ENCODE measurements at regions not wholly inside any gene's neighbourhood (a gene's known extent, or its start where the extent isn't known, plus 50 kb on each side); places are given as distances from the start of the nearest gene placed in this dataset.

DNA sequence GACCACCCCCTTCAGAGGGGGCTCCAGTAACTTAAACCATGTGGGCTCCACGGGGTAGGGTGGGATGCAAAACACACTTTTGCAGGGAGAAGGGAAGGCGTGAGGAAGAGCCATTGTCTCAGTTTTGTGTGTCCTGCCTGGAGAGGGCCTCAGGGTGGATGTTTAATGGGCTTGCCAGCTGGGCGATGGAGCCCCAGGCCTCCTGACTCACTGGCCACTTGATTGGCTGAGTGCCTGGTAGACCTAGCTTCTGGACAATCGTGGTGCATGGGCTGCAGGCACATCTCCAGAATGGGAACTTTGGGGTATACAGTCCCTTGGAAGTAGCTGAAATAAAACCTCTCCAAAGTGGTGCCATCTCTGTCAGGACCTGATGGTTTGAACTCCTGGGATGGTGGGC is 118.3 kb upstream of the MRPS22 start:
- Histone ChIP-seq H3K4me1 (replicated peaks in 1 of 2; ENCODE audit: control insufficient read depth in 2 of 2, insufficient read depth in 2 of 2, low read length in 2 of 2) (peaks cover 11 to 15% of the 10 kb centered on the region in 2 experiments; a peak in 3 of 5 replicates), H3K27me3 (ENCODE audit: control insufficient read depth in 2 of 2, insufficient read depth in 2 of 2, low read length in 2 of 2) (no peaks in the 10 kb centered on the region), H3K4me3 (no peak overlapping the region), H3K4me2 (ENCODE audit: insufficient read depth, low read length) (no peak overlapping the region), H2AFZ (ENCODE audit: low read depth, low read length) (no peak overlapping the region), H3K36me3 (ENCODE audit: control insufficient read depth, insufficient read depth, low read length) (no peaks in the 10 kb centered on the region), H3K27ac (ENCODE audit: extremely low read depth, low read depth, low read length) (no peak overlapping the region), H3K9me3 (replicated peaks; ENCODE audit: control insufficient read depth, insufficient read depth, low read depth, low read length) (no peaks in the 10 kb centered on the region), H4K20me1 (replicated peaks; ENCODE audit: control insufficient read depth, insufficient read depth, low read length) (no peaks in the 10 kb centered on the region), H3K9me1 (ENCODE audit: control insufficient read depth, insufficient read depth, low read length) (no peaks in the 10 kb centered on the region), H3K9ac (ENCODE audit: insufficient read depth in 1 of 2, low read depth in 2 of 2, low read length in 2 of 2) (no peak overlapping the region), H3K79me2 (ENCODE audit: control insufficient read depth, insufficient read depth, low read length) (no peaks in the 10 kb centered on the region)
- 22% methylated on average over 3 of the region's 4 CpGs for WGBS (ENCODE audit: insufficient coverage, low coverage, missing lambda C conversion rate)
- in situ Hi-C loops (cut with MboI) (no loop called here), intact Hi-C loops (cut with micrococcal nuclease) (loop anchor here (10.0 kb wide), 1 partner anchor 99 kb away; no protein-coding TSS in a partner anchor)
- no peak for ATAC-seq
- BruUV-seq (replicated peaks) = no TSS peak
- POLR2A ChIA-PET = no interaction called here
- no peak for FAIRE-seq
- CTCF ChIA-PET (ENCODE audit: low intra/inter-chr PET ratio) = no interaction called here
- TF ChIP-seq SNAPC5 (CRISPR knock-in tag; IDR thresholded peaks at IDR 0.05) = no peak
- DNase-seq (ENCODE audit: extremely low read depth in 1 of 4, low spot score in 3 of 4) = no peak

- in situ Hi-C loops (cut with MboI) = no loop called here
- DNase-seq (ENCODE audit: extremely low read depth in 1 of 4, low spot score in 3 of 4) (no peak), FAIRE-seq (no peak), ATAC-seq (no peak)
- BruUV-seq (replicated peaks) = no TSS peak
- no peak overlapping the region for H3K27ac ChIP-seq (ENCODE audit: extremely low read depth, low read depth, low read length)
- no peaks in the 10 kb centered on the region for H3K79me2 ChIP-seq (ENCODE audit: control insufficient read depth, insufficient read depth, low read length)
- ChIA-PET POLR2A (no interaction called here), CTCF (ENCODE audit: low intra/inter-chr PET ratio) (no interaction called here)
- intact Hi-C loops (cut with micrococcal nuclease) = loop anchor here (10.0 kb wide), 1 partner anchor 98 kb away; no protein-coding TSS in a partner anchor
- H3K9ac ChIP-seq (ENCODE audit: insufficient read depth in 1 of 2, low read depth in 2 of 2, low read length in 2 of 2) = no peak overlapping the region
- H3K4me3 ChIP-seq = no peak overlapping the region
- no peaks in the 10 kb centered on the region for H3K9me3 ChIP-seq (replicated peaks; ENCODE audit: control insufficient read depth, insufficient read depth, low read depth, low read length)
- H3K4me2 ChIP-seq (ENCODE audit: insufficient read depth, low read length) = no peak overlapping the region
- H2AFZ ChIP-seq (ENCODE audit: low read depth, low read length) = no peak overlapping the region
- WGBS (ENCODE audit: insufficient coverage, low coverage, missing lambda C conversion rate) = 47% methylated on average over 3 of the region's 3 CpGs
- no peaks in the 10 kb centered on the region for H3K9me1 ChIP-seq (ENCODE audit: control insufficient read depth, insufficient read depth, low read length)
- H3K4me1 ChIP-seq (replicated peaks in 1 of 2; ENCODE audit: control insufficient read depth in 2 of 2, insufficient read depth in 2 of 2, low read length in 2 of 2) = peaks cover 6 to 7% of the 10 kb centered on the region in 2 experiments; a peak in 3 of 5 replicates
- no peaks in the 10 kb centered on the region for H3K27me3 ChIP-seq (ENCODE audit: control insufficient read depth in 2 of 2, insufficient read depth in 2 of 2, low read length in 2 of 2)
- no peaks in the 10 kb centered on the region for H4K20me1 ChIP-seq (replicated peaks; ENCODE audit: control insufficient read depth, insufficient read depth, low read length)
- no peaks in the 10 kb centered on the region for H3K36me3 ChIP-seq (ENCODE audit: control insufficient read depth, insufficient read depth, low read length)
- TF ChIP-seq BRD4 (IDR thresholded peaks at IDR 0.05) = no peak
- TF ChIP-seq KLF10 (CRISPR knock-in tag; IDR thresholded peaks at IDR 0.05) = no peak
- TF ChIP-seq ZNF76 (CRISPR knock-in tag; IDR thresholded peaks at IDR 0.05; ENCODE audit: borderline replicate concordance) = no peak
- TF ChIP-seq GATA2 (CRISPR knock-in tag; IDR thresholded peaks at IDR 0.05) = no peak
- no peak for TF ChIP-seq RCOR1 (IDR thresholded peaks at IDR 0.05; ENCODE audit: borderline replicate concordance in 1 of 2, low read depth in 2 of 2, low read length in 2 of 2)
- TF ChIP-seq, protein P1, sequence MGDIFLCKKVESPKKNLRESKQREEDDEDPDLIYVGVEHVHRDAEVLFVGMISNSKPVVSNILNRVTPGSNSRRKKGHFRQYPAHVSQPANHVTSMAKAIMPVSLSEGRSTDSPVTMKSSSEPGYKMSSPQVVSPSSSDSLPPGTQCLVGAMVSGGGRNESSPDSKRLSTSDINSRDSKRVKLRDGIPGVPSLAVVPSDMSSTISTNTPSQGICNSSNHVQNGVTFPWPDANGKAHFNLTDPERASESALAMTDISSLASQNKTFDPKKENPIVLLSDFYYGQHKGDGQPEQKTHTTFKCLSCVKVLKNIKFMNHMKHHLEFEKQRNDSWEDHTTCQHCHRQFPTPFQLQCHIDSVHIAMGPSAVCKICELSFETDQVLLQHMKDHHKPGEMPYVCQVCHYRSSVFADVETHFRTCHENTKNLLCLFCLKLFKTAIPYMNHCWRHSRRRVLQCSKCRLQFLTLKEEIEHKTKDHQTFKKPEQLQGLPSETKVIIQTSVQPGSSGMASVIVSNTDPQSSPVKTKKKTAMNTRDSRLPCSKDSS (IDR thresholded peaks at IDR 0.05; ENCODE audit: low read depth, partially characterized antibody) = no peak
- TF ChIP-seq KDM4B (IDR thresholded peaks at IDR 0.05; ENCODE audit: borderline replicate concordance in 2 of 2, low read depth in 1 of 2) = no peak
Observed at GRCh38 chr3:139226731-139227130, 117.1 kb upstream of the MRPS22 start.
